ENCODE measurements at regions not wholly inside any gene's neighbourhood (a gene's known extent, or its start where the extent isn't known, plus 50 kb on each side); places are given as distances from the start of the nearest gene placed in this dataset.

DNA sequence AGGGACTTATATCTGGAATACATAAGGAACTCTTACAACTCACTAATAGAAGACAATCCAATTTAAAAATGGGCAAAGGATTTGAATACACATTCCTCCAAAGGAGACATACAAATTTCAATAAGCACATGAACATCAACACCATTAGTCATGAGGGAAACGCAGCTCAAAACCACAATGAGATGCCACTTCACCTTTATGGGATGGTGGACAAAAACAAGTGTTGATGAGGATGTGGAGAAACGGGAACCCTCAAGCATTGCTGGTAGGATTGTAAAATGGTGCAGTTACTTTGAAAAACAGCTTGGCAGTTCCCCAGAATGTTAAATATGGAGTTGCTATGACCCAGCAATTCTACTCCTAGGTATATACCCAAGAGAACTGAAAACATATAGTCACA lies 72.7 kb upstream of the IER5L start:
- DNase-seq = no peak

DNA sequence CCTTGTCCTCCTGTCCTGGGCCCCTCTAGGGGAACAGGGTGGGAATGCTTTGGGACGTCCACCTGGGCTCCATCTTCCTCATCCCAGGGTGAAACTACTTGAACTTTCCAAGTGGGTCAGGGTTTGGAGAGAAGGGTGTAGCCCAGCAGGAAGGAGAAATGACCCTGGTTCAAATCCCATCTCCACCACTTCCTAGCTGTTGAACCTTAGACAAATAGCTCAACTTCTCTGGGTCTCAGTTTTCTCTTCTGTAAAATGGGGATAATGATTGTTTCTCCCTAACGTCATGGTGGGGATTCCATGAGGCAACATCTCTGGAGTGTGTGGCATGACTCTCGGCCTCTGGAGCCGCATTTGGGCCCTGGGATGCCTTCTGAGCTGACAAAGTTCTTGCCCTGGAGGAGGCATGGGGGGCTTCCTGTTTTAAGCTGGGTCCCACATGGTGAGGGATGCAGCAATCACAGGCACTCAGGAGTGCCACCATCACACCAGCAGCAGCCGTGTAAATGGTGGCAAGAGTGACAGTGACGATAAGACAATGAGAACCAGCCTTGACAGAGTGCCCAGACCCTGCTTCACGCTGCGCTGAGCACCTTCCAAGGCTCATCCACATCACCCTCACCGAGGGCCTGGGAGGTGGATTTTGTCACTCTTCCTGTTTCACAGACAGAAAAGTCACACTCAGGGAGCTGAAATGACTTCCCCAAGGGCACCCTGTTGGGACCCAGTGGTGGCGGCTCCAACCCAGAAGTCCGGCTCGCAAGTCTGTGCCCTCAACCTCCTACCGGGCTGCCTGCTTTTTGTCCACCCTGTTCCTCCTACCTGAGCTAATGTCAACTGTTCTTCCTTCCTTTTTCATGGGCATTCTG lies 69.5 kb upstream of the IER5L start:
- DNase-seq = no peak

GRCh38 chr9:129245276-129245675 lies 67.2 kb upstream of the IER5L start:
- DNase-seq = no peak

GRCh38 chr9:129242971-129243561 lies 65.0 kb upstream of the IER5L start:
- no peak for DNase-seq

DNA sequence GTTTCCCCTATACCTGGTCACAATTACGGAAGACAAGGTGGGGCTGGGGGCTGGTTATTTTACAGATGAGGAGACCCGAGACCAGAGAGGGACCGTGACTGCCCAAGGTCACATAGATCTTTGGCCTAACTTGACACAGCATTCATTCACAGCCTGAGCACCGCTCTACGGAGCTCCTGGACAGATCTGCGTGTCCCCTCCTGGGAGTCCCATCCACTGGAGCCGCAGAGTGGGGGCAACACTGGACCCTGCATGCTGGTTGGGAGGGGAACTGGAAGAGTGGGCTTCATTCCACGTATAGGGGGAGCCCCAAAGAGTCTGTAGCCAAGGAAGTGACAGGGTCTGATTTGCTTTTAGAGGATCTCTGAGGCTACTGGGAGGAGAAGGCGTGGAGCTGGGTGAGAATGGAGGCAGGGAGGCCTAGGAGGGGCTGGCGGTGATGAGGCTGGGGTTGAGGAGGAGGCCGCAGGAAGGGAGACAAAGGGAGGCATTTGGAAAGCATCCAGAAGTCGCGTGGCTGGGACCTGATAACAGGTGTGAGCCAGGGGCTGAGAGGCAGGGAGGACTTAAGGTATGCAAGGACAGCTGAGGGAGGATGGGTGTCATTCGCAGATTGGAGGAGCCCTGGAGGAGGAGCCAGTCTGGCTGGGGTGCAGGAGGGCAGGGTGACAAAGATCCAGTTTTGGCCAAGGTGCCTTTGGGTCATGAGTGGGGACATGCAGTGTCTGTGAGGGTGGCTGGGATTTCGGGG lies 64.3 kb upstream of the IER5L start:
- no peak for DNase-seq

GRCh38 chr9:129241725-129242124 lies 63.7 kb upstream of the IER5L start:
- no peak for DNase-seq

GRCh38 chr9:129240581-129241211 lies 62.6 kb upstream of the IER5L start:
- DNase-seq = no peak

DNA sequence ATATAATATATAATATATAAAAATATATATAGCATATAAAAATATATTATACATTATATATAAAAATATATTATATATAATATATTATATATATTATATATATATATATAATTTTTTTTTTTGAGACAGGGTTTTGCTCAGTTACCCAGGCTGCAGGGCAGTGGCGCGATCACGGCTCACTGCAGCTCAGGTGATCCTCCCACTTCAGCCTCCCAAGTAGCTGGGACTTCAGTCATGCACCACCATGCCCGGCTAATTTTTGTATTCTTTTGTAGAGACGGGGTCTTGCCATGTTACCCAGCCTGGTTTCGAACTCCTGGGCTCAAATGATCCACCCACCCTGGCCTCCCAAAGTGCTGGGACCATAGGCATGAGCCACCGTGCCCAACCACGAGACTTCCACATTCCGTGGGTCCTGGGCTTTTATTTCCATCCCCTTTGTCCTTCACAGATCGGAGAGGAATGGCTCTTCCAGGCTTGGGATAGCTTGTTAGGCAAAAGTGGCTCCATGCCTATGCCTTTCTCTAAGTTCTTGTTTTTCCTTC lies 62.0 kb upstream of the IER5L start:
- DNase-seq = no peak

DNA sequence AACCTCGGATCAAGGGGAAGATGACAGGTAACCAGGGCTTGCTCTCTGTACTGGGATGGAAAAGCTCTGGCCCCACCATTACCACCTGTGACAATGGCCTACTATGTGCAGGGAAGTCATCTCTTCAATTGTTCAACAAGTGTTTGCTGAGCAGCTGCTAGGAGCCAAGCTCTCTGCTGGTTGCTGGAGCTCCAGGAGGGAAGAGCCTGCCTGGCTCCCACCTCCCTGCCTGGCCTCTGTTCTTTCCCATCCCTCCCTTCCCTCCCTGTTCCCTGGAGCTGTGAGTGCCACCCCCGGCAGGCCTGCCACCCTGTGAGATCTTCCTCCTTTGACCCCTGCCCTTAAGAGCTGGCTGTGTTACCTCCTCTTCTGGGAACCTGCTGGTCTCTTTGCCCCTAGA lies 59.7 kb upstream of the IER5L start:
- DNase-seq = no peak

DNA sequence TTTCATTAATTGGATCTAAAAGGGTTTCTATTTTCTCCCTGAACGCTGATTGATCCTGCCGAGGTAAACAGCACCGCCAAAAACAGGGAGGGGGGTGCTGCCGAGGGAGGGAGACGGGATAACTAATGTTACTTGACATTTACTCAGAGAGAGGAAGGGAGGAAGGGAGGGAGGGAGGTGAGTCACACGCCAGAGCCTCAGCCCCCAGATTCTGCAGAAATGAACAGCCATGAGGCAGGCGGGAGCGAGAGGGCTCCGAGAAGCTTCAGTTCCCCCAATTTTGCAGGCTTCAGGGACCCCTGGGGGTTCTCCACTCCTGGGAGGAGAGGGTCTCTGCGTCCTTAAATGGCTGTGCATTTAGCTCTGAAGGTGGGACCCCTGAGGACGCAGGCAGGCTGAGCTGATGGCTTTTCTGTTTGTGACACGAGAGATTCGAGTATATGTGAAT lies 59.1 kb upstream of the IER5L start:
- no peak for DNase-seq

DNA sequence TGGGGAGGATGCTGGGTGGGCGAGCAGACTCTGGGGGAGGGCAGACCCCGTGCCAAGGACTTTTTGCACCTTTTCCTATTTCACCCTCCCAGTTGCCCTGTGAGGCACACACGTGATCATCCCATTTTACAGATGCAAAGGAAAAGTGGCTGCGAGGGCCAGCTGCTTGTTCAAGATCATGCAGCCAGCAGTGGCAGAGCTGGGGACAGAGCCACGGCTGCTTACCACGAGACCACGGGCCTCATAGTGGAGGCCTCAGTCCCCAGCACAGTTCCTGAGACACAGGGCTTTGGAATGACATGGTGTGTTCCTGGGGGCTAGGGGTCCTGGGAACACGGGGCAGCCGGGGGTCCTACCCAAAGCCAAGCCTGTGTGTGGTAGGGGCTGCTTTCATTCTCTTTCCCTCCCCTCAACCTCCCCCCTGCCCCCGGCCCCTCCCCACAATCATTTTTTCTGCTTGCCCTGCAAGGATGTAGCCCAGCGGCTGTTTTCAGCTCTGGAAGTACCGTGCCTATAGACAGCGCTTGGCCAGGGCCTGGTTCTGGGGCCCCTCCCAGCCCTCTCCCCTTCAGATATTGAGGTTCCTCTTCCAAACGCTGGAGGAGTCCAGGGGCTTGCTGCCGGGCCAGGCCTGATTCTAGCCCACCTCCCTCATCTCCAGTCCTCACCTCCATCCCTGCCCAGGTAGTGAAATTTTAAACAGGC lies 58.5 kb upstream of the IER5L start:
- DNase-seq = no peak

GRCh38 chr9:129235931-129236331 lies 57.9 kb upstream of the IER5L start:
- DNase-seq = no peak

GRCh38 chr9:129235041-129235930 lies 57.2 kb upstream of the IER5L start:
- no peak for DNase-seq

DNA sequence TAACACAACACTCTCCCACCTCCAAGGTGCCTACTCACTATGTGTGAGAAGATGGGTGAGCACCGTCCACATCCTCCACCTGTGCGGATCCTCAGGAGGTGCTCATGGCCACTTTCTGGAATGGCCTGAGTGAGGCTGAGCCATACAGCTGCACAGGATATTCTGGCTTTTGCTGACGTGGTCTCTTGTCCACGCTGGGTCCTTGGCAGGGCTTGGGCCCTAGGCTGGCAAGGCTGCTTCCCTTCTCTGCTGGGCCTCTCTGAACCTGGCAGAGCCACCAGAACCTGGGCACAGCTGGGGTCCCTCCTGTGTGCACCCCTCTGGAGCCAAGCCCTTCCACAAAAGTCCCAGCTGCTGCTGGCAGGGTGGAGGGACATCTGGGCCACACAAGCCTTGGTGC lies 56.4 kb upstream of the IER5L start:
- DNase-seq = no peak

DNA sequence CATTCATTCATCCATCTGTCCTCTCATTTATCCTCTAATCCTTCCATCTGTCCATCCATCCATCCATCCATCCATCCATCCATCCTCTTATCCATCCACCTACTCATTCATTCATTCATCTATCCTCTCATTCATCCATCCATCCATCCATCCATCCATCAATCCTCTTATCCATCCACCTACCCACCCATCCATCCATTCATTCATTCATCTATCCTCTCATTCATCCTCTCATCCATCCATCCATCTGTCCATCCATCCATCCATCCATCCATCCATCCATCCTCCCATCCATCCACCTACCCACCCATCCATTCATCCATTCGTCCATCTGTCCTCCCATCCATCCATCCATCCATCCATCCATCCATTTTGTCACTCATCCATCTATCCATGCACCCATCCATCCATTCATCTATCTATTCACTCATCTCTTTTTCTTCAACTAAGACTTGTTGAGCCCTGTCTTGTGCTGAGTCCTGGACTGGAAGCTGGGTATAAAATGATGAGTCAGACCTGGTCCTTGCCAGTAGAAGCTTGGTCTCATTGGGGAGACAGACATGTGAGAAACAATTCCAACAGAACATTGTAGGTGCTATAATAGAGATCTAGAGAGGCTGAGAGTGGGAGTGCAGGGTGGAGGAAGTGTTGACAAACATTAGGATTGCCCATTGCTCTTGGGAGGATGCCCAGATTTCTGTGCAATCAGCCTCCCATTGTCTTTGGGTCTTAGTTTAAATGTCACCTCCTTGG lies 55.0 kb upstream of the IER5L start:
- no peak for DNase-seq

- no peak for DNase-seq
Measured at GRCh38 chr9:129231759-129232158, 53.7 kb upstream of the IER5L start.

DNA sequence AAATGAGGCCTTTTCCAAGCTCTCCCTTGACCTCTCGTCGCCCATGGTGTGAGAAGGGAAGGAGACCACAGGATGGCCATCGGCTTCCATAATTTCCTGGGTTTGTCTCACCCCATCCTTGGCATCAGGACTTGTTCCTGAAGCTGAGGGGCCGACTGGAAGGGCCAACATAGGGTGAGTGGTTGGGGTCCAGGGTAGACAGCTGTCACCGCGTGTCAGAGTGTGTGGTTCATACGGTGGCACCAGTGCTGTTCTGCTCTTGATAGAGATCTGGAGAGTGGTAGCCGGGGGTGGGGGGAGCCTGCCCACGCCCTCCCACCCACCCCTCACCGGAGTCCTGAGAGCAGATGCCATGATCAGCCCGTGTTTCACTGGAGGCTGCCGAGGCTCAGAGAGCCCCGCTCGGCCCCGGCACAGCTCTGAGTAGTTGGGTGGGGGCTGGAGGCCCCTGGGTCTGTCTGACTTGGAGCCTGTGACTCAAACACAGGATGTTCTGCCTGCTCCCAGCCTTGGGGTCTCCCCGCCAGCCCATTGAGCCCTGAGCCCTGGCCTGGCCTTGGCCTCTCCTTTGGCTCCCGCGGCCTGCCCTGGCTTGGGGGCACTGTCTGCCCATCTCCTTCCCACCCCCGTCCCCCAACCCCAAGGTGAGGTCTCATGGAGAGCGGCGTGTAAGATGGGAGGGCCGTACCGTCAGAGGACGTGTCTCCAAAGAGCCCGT lies 53.1 kb upstream of the IER5L start:
- DNase-seq = no peak

- DNase-seq = no peak
Measured at GRCh38 chr9:129230302-129230701, 52.2 kb upstream of the IER5L start.

All from NCI-H446 (cell line).